Stomach (tissue), 4 donors: ENCODE measurements at regions not wholly inside any gene's neighbourhood (a gene's known extent, or its start where the extent isn't known, plus 50 kb on each side); places are given as distances from the start of the nearest gene placed in this dataset.

ENCODE experiments used
- POLR2A ChIP-seq, 4 donors: fragments of 450-650 bp; IDR thresholded peaks; one replicate each; pipeline ENCODE4 v1.6.1; 2016; ENCODE audit warnings: antibody characterized with exemption in 4 of 4, control low read depth in 2 of 4, mild to moderate bottlenecking in 1 of 4, moderate library complexity in 1 of 4
- TF ChIP-seq, protein P1 (sequence below), 7 experiments: fragments of 450-650 bp in 4 of 7; fragments of 200-600 bp in 3 of 7; sonication (generic) in 3 of 7; IDR thresholded peaks; one replicate each; pipeline ENCODE4 v1.5.1; 2016 to 2019; ENCODE audit warnings: antibody characterized with exemption in 7 of 7, control low read depth in 2 of 7, mild to moderate bottlenecking in 1 of 7

DNA sequence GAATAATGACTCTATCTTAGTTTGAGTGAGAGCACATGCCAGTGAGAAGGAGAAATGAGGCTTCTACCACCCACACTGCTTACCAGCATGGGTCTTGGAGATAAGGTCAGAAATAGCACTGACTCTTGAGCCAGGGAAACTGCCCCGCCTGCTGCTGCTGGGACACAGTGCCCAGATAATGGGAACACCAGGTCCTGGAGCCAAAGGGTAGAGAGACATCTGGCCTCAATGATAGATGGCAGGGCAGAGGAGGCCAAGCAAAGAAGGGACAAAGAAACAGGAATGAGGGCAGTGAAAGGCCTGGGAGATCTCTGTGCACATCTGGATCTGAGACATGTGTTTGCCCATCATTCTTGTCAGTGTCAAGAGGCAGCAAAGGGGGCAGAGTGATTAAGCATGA is 97.4 kb downstream of the MIS18A start:
- TF ChIP-seq, protein P1, sequence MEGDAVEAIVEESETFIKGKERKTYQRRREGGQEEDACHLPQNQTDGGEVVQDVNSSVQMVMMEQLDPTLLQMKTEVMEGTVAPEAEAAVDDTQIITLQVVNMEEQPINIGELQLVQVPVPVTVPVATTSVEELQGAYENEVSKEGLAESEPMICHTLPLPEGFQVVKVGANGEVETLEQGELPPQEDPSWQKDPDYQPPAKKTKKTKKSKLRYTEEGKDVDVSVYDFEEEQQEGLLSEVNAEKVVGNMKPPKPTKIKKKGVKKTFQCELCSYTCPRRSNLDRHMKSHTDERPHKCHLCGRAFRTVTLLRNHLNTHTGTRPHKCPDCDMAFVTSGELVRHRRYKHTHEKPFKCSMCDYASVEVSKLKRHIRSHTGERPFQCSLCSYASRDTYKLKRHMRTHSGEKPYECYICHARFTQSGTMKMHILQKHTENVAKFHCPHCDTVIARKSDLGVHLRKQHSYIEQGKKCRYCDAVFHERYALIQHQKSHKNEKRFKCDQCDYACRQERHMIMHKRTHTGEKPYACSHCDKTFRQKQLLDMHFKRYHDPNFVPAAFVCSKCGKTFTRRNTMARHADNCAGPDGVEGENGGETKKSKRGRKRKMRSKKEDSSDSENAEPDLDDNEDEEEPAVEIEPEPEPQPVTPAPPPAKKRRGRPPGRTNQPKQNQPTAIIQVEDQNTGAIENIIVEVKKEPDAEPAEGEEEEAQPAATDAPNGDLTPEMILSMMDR (IDR thresholded peaks at IDR 0.05): no peak
- no peak for TF ChIP-seq POLR2A (IDR thresholded peaks at IDR 0.05)
